Endothelial cell of umbilical vein (primary cell): ENCODE measurements at regions not wholly inside any gene's neighbourhood (a gene's known extent, or its start where the extent isn't known, plus 50 kb on each side); places are given as distances from the start of the nearest gene placed in this dataset.

Source experiments
- BruUV-seq: library from RNA; stranded (reverse); fragments of 400-500 nt; replicated peaks from 2 replicates; lab custom pipeline; 2021; lab: Mats Ljungman, UMichigan
- CTCF ChIA-PET: fragments of 300-600, 350-600 bp; sonication (Branson Sonifier 250); formaldehyde crosslinking; loops from one replicate; lab custom pipeline; 2021; ENCODE audit warnings: antibody characterized with exemption, inconsistent platforms; lab: Charles Lee
- POLR2A ChIA-PET: fragments of 300-600, 350-600 bp; sonication (Branson Sonifier 250); formaldehyde crosslinking; loops from one replicate; lab custom pipeline; 2021; ENCODE audit warnings: antibody characterized with exemption, inconsistent platforms; lab: Charles Lee
- DNase-seq: peaks from one replicate; pipeline ENCODE4 v3.0.0-alpha.2; 2011; ENCODE audit warnings: low read depth, low spot score
- FAIRE-seq: peaks from 2 replicates; lab custom pipeline; 2011; peaks lifted over from hg19 to GRCh38; lab: Jason Lieb, UNC
- H2AFZ ChIP-seq: 2 replicates; pipeline ENCODE4 v1.6.0; 2012; ENCODE audit warnings: low read depth, low read length, control low read depth, inconsistent platforms
- H3K27ac ChIP-seq: 2 replicates; pipeline ENCODE4 v1.5.1; 2011; ENCODE audit warnings: low read depth, mild to moderate bottlenecking, control low read depth, low read length, moderate library complexity; ENCODE audit not compliant: insufficient read depth
- H3K27me3 ChIP-seq, 2 experiments: 2 replicates each; pipeline versions ENCODE4 v1.6.0 to v1.6.1; 2011; ENCODE audit warnings: low read length in 2 of 2, mixed read lengths in 1 of 2; ENCODE audit not compliant: control insufficient read depth in 2 of 2, insufficient read depth in 2 of 2
- H3K36me3 ChIP-seq, 2 experiments: 2 replicates in 1 of 2; 3 replicates in 1 of 2; pipeline ENCODE4 v1.5.1; 2011; ENCODE audit warnings: low read length in 2 of 2, mild to moderate bottlenecking in 1 of 2, moderate library complexity in 1 of 2; ENCODE audit not compliant: control insufficient read depth in 2 of 2, insufficient read depth in 2 of 2; ENCODE audit errors: extremely low read depth in 1 of 2
- H3K4me1 ChIP-seq: 3 replicates; pipeline ENCODE4 v1.5.1; 2011; ENCODE audit warnings: mild to moderate bottlenecking, low read length; ENCODE audit not compliant: control insufficient read depth, insufficient read depth; ENCODE audit errors: extremely low read depth
- H3K4me2 ChIP-seq: 2 replicates; pipeline ENCODE4 v1.6.1; 2011; ENCODE audit warnings: low read length, control low read depth, mixed read lengths; ENCODE audit not compliant: insufficient read depth
- H3K4me3 ChIP-seq, 3 experiments: fragments of 200-600 bp in 1 of 3; sonication (generic), shearing (Covaris generic) in 1 of 3; replicated peaks in 1 of 3; 2 replicates each; pipeline ENCODE4 v1.5.1; 2011 to 2016; ENCODE audit warnings: control low read depth in 3 of 3, low read length in 3 of 3, mild to moderate bottlenecking in 2 of 3, inconsistent platforms in 1 of 3, low read depth in 1 of 3, moderate library complexity in 1 of 3; ENCODE audit not compliant: insufficient read depth in 1 of 3
- H3K79me2 ChIP-seq: 2 replicates; pipeline ENCODE4 v1.6.0; 2012; ENCODE audit warnings: low read length, inconsistent platforms; ENCODE audit not compliant: control insufficient read depth, insufficient read depth
- H3K9ac ChIP-seq: replicated peaks from 2 replicates; pipeline ENCODE3; 2011; ENCODE audit warnings: low read length, control low read depth; ENCODE audit not compliant: insufficient read depth; ENCODE audit errors: extremely low read depth
- H3K9me1 ChIP-seq: replicated peaks from 3 replicates; pipeline ENCODE4 v1.6.0; 2011; ENCODE audit warnings: mild to moderate bottlenecking, low read length; ENCODE audit not compliant: control insufficient read depth, insufficient read depth; ENCODE audit errors: extremely low read depth
- H3K9me3 ChIP-seq: replicated peaks from 2 replicates; pipeline ENCODE4 v1.5.1; 2012; ENCODE audit warnings: low read length, inconsistent platforms; ENCODE audit not compliant: control insufficient read depth, insufficient read depth
- H4K20me1 ChIP-seq: replicated peaks from 2 replicates; pipeline ENCODE3; 2011; ENCODE audit warnings: mild to moderate bottlenecking, low read length; ENCODE audit not compliant: control insufficient read depth, insufficient read depth; ENCODE audit errors: extremely low read depth
- CTCF ChIP-seq, 2 donors: IDR thresholded peaks; 1 replicate in 1 of 2; 2 replicates in 1 of 2; pipeline ENCODE4 v1.5.1; 2011; ENCODE audit warnings: low read length in 2 of 2, mild to moderate bottlenecking in 2 of 2, moderate library complexity in 2 of 2, control low read depth in 1 of 2, inconsistent platforms in 1 of 2, low read depth in 1 of 2; ENCODE audit not compliant: insufficient read depth in 1 of 2; ENCODE audit errors: extremely low read depth in 1 of 2
- EZH2 ChIP-seq: IDR thresholded peaks from 2 replicates; pipeline ENCODE4 v1.6.1; 2012; ENCODE audit warnings: borderline replicate concordance, low read depth, mild to moderate bottlenecking, moderate library complexity, low read length, inconsistent platforms; ENCODE audit not compliant: severe bottlenecking
- FOS ChIP-seq: IDR thresholded peaks from 2 replicates; pipeline ENCODE4 v1.6.1; 2011; ENCODE audit warnings: mild to moderate bottlenecking, low read length, moderate library complexity, borderline replicate concordance; ENCODE audit not compliant: insufficient read depth
- GATA2 ChIP-seq: IDR thresholded peaks from 2 replicates; pipeline ENCODE4 v1.7.0; 2011; ENCODE audit warnings: low read depth, mild to moderate bottlenecking, moderate library complexity, mixed read lengths, low read length; ENCODE audit not compliant: insufficient read length, insufficient read depth
- JUN ChIP-seq: IDR thresholded peaks from 2 replicates; pipeline ENCODE4 v1.6.1; 2011; ENCODE audit warnings: borderline replicate concordance, low read depth; ENCODE audit not compliant: insufficient read length, insufficient read depth
- MAX ChIP-seq: IDR thresholded peaks from 2 replicates; pipeline ENCODE4 v1.6.1; 2011; ENCODE audit not compliant: insufficient read depth, insufficient read length
- MYC ChIP-seq: IDR thresholded peaks from one replicate; pipeline ENCODE4 v1.6.1; 2011; ENCODE audit warnings: mild to moderate bottlenecking, low read depth, low read length
- POLR2A ChIP-seq: IDR thresholded peaks from 2 replicates; pipeline ENCODE4 v1.6.1; 2012; ENCODE audit warnings: low read depth, mild to moderate bottlenecking, control low read depth, low read length
- POLR2AphosphoS5 ChIP-seq: IDR thresholded peaks from 2 replicates; pipeline ENCODE4 v1.6.1; 2012; ENCODE audit warnings: low read depth, mild to moderate bottlenecking, control low read depth, low read length, moderate library complexity; ENCODE audit not compliant: insufficient read depth
- dilution Hi-C: fragments of 300-500 bp; cut with MboI; formaldehyde crosslinking; loops from one replicate; pipeline ENCODE4 v1.15.0; 2019; ENCODE audit warnings: low sequenced_read_pairs; ENCODE audit not compliant: extremely low pct_ligation_motif_present
- intact Hi-C: fragments of 100-400 bp; cut with micrococcal nuclease; formaldehyde crosslinking; loops from one replicate; pipeline ENCODE4 v1.10.0; 2022

DNA sequence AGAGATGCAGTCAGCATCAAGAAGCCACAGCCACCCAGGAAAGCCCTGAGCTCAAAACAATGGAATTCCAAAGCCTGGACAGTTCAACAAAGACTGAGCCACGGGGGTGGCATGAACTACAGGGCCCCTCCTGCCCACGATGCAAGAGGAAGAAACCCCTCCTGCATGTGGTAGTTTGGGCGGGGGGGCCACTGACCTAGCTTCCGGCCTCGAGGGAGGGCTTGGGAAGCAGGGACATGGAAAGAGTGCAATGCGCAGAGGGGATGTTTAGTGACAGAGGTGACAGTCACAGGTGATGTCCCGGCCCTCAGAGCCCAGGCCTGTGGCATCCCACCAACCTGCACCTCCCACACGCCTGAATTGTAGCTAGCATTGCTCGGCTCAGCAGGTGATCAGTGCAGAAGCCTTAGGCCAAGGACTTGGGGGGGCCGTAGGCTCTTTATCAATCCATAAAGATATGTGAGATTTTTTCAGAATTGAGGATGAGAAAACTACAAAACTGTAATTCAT lies 318.8 kb downstream of the TEX29 start:
- intact Hi-C loops, result no loop called here
- no TSS peak for BruUV-seq
- Histone ChIP-seq H3K9me1 (no peaks in the 10 kb centered on the region), H3K4me2 (no peak overlapping the region), H2AFZ (no peak overlapping the region), H3K36me3 (no peaks in the 10 kb centered on the region), H3K9ac (no peak overlapping the region), H3K9me3 (no peaks in the 10 kb centered on the region), H3K27me3 (no peaks in the 10 kb centered on the region), H3K4me3 (no peak overlapping the region), H3K27ac (no peak overlapping the region), H3K4me1 (no peaks in the 10 kb centered on the region), H3K79me2 (no peaks in the 10 kb centered on the region), H4K20me1 (no peaks in the 10 kb centered on the region)
- ChIA-PET POLR2A (no interaction called here), CTCF (no interaction called here)
- TF ChIP-seq FOS, result no peak
- TF ChIP-seq CTCF (IDR thresholded peaks at IDR 0.05; ENCODE audit: extremely low read depth in 1 of 2, insufficient read depth in 1 of 2, low read depth in 1 of 2, low read length in 2 of 2), result no peak
- TF ChIP-seq POLR2A, result no peak
- no peak for TF ChIP-seq GATA2
- TF ChIP-seq MAX, result no peak
- no peak for TF ChIP-seq MYC
- no peak for TF ChIP-seq EZH2
- no peak for TF ChIP-seq JUN
- TF ChIP-seq POLR2AphosphoS5, result no peak
- dilution Hi-C loops, result no loop called here
- DNase-seq, result no peak
- no peak for FAIRE-seq
